ENCODE measurements at regions not wholly inside any gene's neighbourhood (a gene's known extent, or its start where the extent isn't known, plus 50 kb on each side); places are given as distances from the start of the nearest gene placed in this dataset.
"Not testable (repeated sequence)": the region's sequence is repeated elsewhere in the genome, so short reads cannot be mapped to it uniquely, and the experiment has no call there.

DNA sequence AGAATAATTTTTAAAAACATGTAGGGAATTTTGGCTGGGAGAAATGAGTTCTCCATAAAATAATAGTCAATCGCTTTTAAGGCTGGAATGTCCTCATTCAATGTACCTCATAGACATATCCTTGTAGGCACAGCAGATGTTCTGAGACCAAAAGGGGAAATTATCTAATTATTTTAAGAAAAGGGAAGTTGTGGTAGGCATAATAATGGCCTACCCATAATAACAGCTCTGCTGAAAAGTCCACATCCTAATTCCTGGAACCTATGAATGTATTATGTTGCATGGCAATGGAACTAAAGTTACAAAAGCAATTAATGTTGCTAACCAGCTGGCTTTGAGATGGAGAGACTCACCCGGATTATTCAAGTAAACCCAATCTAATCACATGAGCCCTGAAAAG lies 216.1 kb downstream of the TRIM36 start:
- no peak for DNase-seq (ENCODE audit: low read depth)

DNA sequence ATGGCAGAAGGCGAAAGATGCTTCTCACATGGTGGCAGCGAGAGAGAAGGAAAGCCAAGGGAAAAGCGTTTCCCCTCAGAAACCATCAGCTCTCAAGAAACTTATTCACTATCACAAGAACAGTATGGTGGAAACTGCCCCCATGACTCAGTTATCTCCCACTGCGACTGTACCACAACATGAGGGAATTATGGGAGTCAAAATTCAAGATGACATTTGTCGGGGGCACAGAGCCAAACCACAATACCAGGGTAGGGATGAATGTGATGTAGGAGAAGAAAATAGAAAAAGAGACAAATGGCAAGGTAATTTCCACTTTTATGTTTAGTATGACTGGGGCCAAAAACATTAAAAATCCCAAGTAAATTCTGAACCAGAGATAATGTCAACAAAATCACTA lies 216.8 kb downstream of the TRIM36 start:
- peak; percentile 58 for DNase-seq (ENCODE audit: low read depth)

DNA sequence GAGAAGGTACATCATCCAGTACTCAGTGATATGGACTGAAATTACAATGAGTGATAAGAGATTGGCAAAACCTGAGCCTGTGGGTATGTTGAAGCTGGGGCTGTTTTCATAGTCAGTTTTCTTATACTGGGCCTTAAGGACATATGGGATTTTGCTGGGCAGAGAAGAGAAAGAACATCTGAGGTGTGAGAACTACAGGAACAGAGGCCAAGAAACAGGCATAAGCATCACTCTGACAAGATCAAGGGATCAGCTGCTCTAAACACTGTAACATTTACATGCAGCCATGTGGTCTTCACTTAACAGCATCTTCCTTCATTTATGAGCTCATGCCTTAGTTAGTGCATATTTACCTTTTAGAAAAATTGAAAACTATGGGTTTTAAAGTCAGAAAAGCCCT lies 220.0 kb downstream of the TRIM36 start:
- DNase-seq (ENCODE audit: low read depth): no peak

DNA sequence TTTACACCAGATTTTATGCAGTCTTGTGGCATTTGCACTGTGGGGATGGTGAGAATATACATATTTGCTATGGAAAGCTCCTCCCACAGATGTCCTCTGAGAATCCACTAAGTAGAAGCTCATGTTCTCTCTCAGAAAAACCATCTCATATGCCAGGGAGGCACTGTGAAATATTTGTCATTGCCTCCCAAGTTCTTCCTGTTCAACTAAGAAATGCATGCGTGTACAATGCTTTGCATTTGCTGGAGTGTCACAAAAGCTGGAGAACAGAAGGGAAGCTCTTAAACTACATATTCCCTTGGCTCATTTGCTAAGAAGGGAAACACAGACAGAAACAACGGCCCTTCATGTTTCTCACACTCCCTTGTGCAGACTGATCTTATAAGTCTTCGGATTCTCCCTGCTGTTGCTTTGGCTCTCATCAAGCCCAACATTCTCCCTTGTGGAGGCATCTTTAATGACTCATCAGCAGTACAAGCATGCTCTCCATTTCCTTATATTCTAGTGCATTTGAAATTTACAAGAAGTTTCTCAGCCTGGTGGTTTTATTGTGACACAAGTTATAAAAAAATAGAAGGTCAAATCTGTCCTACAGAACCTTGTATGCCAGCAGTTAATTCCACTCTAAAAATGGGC lies 220.6 kb downstream of the TRIM36 start:
- peak; percentile 17 for DNase-seq (ENCODE audit: low read depth)

DNA sequence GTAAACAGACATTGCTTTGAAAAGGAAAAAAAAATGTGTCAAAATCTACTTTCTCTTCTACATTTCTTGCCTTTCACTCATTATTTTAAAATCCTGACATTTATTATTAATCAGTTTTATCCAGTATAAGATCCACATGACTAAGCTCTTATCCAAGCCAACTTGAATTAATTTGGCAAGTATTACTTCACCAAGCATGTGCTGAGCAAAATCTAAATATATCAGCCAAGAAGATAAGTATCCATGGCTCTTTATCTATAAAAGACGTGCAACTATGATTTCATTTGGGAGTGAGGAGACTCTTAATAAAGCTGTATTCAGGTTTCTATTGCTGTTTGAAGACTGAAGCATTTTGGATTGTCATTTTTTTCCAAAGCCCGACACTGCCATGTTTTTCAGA lies 221.3 kb downstream of the TRIM36 start:
- no peak for DNase-seq (ENCODE audit: low read depth)

DNA sequence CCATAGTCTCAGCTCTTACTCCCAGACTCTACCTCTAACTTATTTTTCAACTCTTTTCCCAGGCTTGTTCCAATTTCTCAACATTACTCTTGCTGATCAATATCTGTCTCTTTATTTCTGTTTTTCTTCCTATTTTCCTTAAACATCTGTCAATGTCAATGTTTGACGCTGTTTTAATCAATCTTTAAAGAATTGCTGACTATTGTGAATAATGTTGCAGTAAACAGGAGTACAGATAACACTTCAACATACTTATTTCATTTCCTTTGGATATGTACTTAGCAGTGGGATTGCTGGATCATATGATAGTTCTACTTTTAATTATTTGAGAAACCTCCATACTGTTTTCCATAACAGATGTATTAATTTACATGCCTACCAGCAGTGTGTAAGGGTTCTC lies 229.0 kb downstream of the TRIM36 start:
- DNase-seq (ENCODE audit: low read depth): no peak

DNA sequence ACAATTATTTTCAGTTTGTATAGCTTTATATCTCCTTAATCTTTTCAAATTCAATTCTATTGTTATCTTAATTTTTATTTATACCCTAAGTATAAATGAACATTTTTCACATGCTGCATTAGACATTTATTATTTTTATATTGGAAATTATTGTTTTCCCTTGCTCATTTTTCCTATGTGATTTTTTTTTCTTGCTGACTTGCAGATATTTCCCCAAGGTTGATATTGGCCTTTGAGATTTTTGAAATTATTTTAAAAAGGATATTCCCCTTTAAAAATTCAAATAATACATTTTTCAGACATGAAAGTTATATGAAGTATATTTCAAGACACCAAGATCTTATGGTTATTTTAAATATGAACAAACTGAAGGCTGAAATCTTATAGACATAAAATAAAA lies 234.2 kb downstream of the TRIM36 start:
- no peak for DNase-seq (ENCODE audit: low read depth)

DNA sequence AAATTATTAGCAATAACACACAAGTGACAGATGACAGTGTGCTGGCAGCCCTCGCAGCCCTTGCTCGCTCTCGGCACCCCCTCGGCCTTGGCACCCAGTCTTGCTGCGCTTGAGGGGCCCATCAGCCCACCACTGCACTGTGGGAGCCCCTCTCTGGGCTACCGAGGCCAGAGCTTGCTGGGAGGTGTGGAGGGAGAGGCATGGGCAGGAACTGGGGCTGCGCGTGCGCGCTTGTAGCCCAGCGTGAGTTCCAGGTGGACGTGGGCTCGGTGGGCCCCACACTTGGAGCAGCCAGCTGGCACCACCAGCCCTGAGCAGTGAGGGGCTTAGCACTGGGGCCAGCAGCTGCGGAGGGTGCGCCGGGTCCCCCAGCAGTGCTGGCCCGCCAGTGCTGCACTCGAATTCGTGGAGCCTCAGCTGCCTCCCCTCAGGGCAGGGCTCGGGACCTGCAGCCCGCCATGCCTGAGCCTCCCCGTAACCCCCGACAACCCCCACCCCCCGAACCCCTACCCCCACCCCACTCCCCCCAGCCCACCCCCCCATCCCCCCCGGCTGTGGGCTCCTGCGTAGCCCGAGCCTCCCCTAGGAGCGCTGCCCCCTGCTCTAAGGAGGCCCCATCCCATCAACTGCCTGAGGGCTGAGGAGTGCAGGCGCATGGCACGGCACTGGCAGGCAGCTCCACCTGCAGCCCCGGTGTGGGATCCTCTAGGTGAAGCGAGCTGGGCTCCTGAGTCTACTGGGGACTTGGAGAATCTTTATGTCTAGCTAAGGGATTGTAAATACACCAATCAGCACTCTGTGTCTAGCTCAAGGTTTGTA lies 240.9 kb downstream of the TRIM36 start:
- DNase-seq (ENCODE audit: low read depth): no peak

DNA sequence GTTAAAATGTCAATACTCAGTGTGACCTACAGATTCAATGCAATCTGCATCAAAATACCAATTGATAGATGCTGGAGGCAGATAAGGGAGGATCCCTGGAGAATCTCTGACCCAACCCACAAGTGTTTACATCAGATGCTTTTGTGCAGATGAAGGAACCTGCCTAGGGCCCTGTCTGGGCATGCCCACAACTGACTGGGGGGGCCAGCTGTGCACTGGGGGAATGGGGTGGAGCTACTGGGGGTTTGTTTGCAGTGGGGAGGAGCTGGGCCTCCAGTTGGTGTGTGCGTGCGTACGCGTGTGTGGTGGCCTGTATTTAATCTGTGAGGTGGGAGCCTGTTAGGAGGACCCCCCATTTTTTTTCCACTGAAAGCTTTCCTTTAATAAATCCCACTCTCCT lies 244.9 kb downstream of the TRIM36 start:
- peak; percentile 11 for DNase-seq (ENCODE audit: low read depth)

DNA sequence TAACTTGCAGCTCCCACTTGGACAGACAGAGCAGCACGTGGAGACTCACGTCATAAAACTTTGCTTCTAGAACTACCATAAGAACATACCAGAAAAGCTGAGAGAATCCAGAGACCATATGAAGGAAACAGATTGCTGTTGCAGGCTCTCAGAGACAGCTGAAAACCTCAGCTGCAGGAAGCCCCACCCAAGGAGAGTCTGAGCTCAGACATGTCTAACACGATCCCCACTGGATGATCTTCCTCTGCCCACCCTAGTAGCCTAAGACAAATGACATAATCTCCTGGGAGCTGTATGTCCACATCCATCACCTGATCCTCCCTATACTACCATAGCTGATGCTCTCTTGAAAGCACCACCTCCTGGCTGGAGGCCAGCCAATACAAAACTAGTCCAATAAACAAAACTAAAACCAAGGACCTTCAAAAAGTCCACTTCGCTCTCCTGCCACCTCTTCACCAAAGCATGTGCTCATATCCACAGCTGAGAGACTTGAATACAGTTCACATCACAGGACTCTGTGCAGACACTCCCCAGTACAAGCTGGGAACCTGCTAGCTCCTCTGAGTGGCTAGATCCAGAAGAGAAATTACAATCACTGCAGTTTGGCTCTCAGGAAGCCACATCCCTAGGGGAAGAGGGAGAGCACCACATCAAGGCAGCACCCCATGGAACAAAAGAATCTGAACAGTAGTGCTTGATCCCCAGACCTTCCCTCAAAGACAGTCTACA lies 257.4 kb downstream of the TRIM36 start:
- no peak for DNase-seq (ENCODE audit: low read depth)

DNA sequence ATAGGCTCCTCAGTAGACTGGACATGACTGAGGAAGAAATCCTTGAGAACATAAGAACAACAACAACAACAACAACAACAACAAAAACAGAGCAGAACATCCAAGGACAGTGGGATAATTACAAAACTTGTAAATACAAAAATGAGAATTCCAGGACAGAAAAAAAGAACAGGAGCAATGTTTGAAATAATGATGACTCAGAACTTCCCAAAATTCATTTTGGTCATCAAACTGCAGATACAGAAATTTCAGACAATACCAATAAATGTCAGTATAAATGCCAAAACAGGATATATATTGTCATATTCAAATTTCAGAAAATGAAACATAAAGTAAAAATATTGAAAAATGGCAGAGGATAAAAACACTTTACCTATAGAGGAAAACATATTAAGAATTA lies 259.0 kb downstream of the TRIM36 start:
- no peak for DNase-seq (ENCODE audit: low read depth)

DNA sequence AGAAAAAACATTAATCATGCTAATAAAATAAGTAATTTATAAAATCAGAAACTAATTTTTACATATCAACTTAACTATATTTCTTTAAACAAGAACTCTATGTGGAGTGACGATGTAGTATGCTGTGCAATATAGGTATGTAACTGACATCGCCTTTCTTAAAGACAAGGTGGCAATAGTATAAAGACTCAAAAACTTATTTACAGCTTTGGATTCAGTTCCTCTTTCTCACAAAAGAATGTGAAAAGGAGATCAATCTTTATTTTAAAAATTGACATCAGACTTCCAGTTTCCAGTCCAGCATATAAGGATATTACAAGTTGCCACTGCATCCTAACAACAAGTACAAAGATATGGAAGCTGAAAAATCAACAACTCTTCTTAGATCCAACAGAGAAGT lies 260.3 kb downstream of the TRIM36 start:
- DNase-seq (ENCODE audit: low read depth): no peak

DNA sequence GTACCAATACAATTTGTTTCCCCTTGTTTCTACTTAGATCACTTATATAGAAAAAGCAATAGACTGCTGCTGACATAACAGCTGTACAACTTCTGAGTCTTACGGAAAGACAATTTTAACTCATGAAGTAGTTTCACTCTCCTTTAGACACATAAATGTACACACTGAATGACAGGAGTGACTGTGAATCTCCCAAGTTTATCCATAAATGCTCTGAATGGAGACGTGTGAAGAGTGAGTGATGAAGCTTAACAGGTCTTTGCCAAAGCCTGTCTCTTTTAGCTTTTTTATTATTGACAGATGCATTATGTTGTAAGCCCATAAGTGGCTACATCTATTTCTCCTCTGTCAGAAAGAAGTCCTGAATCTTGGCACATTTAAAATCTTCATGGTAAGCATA lies 265.9 kb downstream of the TRIM36 start:
- no peak for DNase-seq (ENCODE audit: low read depth)

DNA sequence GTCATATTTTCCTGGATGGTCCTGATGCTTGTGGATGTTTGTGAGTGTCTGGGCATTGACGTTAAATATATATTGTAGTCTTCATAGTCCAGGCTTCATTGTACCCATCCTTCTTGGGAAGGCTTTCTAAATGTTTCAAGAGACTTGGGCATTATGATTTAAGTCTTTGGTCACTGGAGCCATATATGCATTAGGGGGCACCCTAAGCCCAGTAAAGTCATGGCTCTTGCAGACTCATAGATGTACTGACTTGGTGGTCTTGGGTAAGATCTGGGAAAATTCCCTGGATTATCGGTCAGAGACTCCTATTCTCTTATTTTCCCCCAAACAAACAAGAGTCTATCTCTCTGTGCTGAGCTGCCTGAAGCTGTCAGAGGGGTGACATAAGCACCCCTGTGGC lies 271.1 kb downstream of the TRIM36 start:
- peak; percentile 23 for DNase-seq (ENCODE audit: low read depth)

DNA sequence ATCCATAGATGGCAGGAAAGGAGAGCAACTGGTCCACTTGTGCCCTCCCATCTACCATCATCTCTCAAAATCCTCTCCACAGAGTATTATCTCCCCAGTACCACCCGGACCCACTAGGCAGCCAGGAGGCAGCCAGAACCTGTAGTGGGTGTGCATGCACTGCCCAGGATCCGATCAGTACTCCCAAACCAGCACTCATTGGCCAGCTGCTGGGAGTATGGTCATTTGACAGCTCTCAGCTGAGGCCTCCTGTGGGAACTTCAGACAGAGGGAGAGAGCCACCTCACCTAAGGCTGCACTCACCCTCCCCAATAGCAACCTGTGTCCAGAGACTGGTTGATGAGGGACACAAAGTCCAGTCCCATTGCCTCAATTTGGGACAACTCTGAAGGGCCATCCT lies 286.0 kb downstream of the TRIM36 start:
- no peak for DNase-seq (ENCODE audit: low read depth)

DNA sequence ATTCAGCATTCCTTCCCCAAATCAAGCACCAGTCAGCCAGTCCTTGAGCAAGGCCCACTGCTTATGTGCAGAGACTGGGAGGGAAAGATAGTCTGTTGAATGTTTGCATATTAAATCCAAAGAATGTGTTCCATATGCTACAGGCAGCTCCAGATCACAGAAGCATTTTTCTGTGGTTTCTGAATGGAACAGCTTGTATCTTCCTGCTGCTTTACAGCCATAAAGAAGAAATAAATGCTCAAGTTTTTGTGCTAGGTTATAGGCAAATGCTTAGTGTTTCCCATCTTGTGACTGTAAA lies 310.3 kb downstream of the TRIM36 start:
- DNase-seq (ENCODE audit: low read depth): no peak

DNA sequence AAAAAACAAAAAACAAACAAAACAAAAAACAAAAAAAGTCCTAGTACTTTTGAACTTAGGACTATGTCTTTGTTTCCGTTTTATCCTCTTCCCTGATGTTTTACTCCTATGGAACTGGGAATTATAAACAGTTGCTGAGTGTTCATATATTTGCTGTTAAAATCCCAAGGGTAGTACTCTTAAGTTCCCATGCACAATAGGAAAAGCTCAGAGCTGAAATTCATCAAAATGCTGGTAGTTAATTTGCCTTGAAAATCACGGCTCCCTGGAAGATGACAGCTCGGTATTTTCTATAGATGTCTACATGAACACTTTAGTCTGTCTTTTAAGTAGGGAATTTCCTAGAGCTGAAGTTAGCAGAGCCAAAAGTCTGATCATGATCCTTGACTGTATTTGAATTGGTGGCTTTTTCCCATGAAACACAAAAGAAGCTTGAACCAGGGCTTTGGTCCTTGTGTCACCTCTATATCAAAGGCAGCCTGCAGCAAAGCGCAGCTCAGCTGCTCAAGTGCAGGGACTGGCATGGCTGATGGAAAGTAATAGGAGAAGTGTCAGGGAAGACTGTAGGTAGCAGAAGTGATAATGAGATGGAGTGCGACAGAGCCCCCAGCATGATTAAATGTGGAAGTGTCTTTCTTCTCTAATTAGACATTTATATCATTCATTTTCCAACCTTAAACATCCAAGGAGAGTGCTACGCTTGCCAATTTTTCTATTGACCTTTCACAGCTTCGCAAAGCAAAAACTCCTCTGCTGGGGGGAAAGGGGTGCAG lies 310.9 kb downstream of the TRIM36 start:
- DNase-seq (ENCODE audit: low read depth): no peak

DNA sequence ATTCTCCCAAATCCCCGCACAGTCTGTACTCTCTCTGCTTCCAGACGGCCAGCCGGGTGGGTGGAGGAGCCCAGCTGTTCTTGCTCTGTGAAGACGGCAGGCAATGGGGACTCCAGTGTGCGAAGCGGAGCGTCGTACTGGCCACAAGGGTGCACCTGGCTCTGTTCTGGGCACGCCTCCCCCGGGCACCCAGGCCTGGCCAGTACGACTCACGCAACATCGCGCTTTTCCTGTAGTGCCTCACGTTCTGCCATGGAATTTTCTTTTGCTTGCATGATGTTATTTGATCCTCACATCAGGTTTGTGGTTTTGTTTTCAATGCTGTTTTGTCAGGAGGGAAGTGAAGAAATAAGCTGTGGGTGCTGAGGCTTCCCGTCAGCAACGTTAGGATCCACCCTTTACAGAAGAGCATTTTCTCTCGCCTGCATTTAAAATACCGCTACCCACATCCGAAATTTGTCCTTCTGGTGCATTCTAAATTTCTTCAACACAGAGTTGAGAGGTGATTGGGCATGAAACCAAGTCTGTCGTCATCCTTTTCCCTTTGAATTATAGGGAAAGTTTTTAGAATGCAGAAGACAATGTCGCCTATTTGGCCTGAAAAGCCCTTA lies 311.7 kb downstream of the TRIM36 start:
- peak; percentile 78 for DNase-seq (ENCODE audit: low read depth)

DNA sequence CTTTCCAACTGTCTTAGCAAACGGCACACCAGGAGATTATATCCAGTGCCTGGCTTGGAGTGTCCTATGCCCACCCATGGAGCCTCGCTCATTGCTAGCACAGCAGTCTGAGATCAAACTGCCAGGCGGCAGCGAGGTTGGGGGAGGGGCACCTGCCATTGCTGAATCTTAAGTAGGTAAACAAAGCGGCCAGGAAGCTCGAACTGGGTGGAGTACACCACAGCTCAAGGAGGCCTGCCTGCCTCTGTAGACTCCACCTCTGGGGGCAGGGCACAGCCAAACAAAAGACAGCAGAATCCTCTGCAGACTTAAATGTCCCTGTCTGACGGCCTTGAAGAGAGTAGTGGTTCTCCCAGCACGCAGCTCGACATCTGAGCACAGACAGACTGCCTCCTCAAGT lies 325.0 kb downstream of the TRIM36 start:
- DNase-seq (ENCODE audit: low read depth): not testable (repeated sequence)

DNA sequence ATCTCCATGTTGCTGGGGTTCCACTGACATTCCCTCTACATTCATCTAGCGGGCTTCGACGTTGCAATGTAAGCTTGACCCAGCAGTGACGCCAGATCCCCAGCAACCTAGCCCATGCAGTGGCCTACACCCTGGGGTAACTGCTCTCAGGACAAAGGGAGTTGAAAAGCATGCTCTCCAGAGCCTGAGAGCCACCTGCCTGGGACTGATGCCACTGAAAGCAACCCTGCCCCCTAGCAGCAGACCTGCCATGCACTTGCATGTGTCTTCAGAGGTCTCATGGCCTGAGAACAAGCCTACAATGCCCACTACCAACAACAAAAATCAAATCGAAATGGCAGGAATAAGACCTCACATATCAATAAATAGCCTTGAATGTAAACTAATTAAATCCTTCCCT lies 330.3 kb downstream of the TRIM36 start:
- no peak for DNase-seq (ENCODE audit: low read depth)

DNA sequence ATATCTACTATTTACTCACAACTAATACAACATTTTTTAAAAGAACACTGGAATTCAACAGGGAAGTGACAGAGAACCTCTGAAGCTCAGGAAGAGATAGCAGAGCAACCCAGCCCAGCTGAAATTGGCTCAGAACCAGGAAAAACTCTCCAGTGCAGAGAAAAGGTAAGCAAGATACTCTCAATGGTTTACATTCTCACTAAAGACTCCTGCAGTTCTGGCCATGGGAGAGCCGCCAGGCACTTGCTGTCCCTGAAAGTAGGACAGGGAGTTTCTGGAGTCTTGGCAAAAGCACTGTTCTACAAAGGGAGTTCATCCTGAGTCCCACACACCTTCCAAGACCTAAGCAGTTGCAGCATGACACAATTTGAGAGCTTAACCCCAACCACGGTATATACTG lies 330.8 kb downstream of the TRIM36 start:
- no peak for DNase-seq (ENCODE audit: low read depth)

DNA sequence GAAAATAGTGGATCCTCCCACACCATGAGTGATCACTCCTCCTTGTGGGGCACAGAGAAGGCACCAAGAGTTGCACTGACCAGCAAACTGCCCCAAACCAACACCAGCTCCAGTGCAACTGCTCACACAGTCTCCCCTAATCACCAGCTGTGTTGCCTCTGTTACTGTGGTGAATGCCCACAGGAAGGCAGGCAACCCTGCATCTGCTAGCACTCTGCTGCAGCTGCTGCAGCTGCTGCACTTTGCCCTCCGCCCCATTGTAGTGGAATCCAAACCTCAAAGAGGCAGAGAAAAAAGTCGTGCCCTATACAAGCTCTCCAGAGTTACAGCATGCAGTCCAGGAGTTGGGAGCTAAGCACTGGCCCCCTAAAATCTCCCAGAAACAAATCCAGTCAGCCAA lies 339.6 kb downstream of the TRIM36 start:
- DNase-seq (ENCODE audit: low read depth): no peak
